Neural progenitor cell (in vitro differentiated cells): ENCODE measurements at regions not wholly inside any gene's neighbourhood (a gene's known extent, or its start where the extent isn't known, plus 50 kb on each side); places are given as distances from the start of the nearest gene placed in this dataset.

Source experiments
- EZH2 ChIP-seq: fragments of 200-600 bp; sonication (generic); IDR thresholded peaks from 2 replicates; pipeline ENCODE4 v1.6.1; 2017; ENCODE audit warnings: antibody characterized with exemption, mild to moderate bottlenecking, moderate library complexity
- EZH2phosphoT487 ChIP-seq: fragments of 200-600 bp; sonication (generic); IDR thresholded peaks from 2 replicates; pipeline ENCODE4 v1.6.1; 2017; ENCODE audit warnings: antibody characterized with exemption
- TF ChIP-seq, protein P1 (sequence below): fragments of 200-600 bp; sonication (generic); IDR thresholded peaks from 2 replicates; pipeline ENCODE4 v1.5.1; 2017; ENCODE audit warnings: antibody characterized with exemption, mild to moderate bottlenecking

DNA sequence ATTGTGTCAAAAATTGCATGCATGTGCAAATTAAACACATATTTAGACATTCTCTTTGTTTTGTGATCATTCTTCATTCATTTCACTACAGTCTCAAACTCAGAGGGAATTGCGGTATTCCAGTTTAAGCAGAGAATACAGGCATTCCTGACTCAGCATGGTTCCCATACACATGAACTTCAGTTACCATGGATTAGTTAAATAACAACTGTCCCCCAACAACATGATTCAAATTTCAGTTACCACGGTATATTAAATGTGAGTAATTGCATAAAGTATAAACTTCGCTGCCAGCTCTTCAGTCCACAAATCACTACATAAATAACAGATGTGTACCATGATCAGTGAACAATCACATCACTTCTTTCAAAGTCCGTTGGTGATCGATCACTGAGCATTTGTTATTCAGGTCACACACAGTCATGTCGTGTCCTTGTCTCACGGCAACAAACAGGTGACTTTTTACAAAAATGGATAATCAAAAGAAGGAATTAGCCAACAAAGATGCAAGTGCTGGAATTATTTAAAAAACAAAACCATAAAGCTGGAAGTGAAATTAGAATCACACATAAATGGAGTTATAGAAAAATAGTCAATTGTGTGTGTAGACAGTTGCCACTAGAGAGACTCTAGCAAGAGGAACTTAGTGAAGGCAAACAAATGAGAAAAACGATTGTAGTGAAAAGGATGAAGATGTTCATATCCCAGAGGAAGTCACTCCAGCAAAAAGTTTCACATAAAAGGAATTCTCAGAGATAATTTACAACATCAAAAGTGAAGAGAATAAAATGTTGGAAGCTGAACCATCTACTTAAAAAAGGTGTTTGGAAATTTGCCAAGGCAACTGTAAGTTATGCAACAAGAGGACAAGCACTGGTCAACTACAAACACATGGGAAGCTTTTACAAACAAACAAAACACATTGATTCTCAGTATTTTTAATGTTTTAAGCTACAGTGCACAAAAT lies 138.6 kb upstream of the SMARCAD1 start:
- TF ChIP-seq, protein P1, sequence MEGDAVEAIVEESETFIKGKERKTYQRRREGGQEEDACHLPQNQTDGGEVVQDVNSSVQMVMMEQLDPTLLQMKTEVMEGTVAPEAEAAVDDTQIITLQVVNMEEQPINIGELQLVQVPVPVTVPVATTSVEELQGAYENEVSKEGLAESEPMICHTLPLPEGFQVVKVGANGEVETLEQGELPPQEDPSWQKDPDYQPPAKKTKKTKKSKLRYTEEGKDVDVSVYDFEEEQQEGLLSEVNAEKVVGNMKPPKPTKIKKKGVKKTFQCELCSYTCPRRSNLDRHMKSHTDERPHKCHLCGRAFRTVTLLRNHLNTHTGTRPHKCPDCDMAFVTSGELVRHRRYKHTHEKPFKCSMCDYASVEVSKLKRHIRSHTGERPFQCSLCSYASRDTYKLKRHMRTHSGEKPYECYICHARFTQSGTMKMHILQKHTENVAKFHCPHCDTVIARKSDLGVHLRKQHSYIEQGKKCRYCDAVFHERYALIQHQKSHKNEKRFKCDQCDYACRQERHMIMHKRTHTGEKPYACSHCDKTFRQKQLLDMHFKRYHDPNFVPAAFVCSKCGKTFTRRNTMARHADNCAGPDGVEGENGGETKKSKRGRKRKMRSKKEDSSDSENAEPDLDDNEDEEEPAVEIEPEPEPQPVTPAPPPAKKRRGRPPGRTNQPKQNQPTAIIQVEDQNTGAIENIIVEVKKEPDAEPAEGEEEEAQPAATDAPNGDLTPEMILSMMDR: no peak
- TF ChIP-seq EZH2phosphoT487 (no peak), EZH2 (no peak)
